Glomerular visceral epithelial cell (primary cell): ENCODE measurements at regions not wholly inside any gene's neighbourhood (a gene's known extent, or its start where the extent isn't known, plus 50 kb on each side); places are given as distances from the start of the nearest gene placed in this dataset.

Experiments
- DNase-seq: peaks from one replicate; pipeline ENCODE4 v3.0.0-alpha.2; 2016; ENCODE audit errors: extremely low spot score

DNA sequence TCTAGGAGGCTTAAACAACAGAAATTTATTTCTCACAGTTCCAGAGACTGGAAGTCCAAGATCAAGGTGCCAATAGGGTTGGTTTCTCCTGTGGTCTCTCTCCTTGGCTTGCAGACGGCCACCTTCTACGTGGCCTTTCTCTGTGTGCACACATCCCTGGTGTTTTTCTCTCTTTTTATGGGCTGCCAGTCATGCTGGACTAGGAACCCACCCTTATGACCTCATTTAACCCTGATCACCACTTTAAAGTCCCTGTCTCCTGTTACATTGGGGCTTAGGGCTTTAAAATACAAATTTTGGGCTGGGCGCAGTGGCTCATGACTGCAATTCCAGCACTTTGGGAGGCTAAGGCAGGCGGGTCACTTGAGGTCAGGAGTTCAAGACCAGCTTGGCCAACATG is 157.1 kb downstream of the TLE1 start:
- DNase-seq, result no peak

DNA sequence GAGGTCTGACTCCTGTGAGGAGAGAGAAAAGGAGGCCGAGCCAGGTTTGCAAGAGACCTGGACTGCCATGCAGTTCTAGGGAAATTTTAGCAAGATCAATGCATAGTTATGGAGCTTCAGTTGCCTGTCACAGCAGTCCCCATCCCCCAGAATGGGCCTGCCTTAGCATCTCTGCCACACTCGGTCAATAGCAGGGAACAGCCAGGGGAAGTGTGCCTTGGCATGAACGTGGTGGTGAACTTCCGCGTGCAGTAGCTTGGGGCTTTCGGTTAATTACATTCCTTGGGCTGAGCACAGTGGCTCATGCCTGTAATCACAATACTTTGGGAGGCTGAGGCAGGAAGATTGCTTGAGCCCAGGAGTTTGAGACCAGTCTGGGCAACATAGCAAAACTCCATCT is 157.8 kb downstream of the TLE1 start:
- DNase-seq, result no peak

DNA sequence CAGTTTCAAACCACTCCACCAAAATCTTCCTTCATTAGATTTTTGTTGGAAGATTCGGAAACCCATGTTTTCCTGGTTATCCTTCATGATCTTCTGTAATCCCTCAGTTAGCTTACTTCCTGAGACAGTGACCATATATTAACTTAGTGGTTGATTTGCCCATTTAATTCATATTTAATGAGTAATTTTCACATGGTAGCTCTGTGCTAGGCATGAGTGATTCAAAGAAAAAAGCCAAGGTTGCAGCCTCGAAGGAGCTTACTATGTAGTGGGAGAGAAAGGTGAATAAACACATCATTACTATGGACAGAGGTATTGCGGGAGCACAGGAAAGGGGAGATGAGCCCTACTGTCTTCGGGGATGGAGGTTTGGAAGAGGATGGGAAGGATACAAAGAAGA is 158.5 kb downstream of the TLE1 start:
- DNase-seq, result peak; percentile 37

DNA sequence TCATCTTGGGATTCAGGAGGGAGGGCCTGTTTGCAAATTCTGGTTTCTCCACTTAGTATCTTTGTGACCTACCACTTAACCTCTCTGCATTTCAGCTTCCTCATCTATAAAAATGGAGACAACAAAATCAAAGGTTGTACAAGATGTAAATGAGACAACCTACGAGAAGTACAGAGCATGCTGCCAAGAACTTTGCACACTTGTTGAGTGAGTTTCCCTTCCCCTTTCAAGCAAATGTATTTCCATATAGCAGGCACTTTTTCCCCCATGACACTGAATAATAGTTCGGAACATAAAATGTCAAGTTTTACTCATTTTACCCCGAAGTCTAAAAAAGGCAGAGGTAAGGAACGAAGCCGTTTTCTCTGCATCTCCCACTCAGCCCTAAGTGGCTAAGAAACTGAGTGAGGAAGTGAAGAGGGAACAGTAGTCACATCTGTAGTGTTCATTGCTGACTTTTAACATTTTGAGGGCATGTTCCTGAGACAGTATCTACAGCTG is 159.0 kb downstream of the TLE1 start:
- DNase-seq, result no peak

DNA sequence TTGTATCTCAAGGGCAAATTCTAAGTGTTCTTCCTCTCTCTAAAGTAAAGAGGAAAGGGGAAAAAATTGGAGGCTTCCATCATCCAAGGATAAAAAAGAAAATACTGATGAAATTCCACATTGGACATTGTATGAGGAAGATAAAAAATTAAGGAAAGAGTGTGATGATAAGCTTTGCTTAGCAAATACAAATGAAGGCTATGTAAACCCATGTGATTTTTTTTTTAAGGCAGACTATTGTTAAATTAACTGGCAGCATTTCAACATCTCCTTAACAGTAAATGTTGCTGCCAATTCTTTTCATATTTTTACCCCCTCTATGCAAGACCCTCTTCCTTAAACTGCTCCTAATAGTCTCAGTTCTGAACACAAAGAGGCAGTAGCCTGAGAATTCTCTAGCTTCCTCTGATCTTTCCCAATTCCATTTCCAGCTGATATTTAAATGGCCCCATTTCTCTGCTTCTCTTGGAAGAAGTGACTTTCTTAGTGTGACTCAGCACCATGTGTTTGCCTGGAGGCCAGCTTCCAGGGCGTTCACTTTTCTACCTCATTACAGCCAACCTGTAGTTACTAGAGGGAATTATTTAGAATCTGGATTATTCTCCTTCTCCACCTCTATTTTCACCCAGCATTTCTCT is 159.7 kb downstream of the TLE1 start:
- peak; percentile 38 for DNase-seq

DNA sequence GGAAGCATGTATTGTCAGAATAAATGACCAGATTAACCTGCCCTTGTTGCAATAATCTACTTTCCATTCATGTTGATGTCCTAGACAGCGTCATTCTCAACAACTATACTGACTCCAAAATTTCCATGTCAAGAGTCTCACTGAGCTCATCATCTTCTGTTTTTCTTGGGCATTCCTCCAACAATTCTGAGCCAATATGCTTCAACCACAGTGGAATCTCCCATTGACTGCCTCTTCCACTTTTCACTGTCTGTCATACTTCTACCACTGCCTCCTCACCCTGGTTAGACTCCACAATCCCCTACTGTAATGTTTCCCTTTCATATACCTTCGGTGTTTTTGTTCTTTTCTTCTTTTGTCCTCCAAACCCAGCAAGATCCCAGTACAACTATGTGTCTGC is 162.8 kb downstream of the TLE1 start:
- peak; percentile 83 for DNase-seq

DNA sequence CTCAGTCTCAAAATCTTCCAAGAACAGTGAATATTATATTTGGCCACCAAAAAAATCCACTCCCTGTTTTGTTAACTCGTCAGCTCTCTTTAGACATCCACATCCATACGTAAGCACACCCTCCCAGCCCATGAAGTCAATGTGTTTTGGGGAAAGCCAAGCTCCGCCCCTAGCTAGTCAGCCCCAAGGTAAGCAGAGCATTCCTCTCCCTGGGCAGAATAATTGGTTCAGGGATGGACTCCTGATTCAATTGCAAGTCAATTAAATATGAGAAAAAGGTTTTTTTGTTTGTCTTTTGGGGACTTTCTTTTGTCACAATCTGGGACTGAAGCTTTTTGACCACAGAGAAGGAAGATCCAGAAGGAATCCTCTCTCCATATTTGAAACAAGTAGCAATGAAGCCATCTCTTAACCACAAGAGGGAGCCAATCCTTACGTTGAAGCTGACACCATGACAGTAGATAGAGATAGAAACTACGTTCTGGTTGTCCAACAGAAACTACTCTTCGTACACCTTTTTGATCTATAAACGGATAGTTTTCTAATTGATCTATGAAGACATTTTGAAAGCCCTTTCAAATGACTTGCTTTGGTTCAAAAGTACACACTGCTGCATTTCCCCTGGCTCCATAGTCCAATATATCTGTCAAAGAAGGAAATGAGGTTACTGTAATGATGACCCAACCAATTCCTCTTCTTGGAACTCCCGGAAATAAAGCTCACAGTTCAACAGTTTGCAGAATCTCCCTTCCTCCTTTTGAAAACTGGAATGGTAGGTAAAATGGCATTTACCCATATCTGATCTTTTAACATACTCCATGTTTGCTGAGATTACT is 166.4 kb downstream of the TLE1 start:
- peak; percentile 58 for DNase-seq

DNA sequence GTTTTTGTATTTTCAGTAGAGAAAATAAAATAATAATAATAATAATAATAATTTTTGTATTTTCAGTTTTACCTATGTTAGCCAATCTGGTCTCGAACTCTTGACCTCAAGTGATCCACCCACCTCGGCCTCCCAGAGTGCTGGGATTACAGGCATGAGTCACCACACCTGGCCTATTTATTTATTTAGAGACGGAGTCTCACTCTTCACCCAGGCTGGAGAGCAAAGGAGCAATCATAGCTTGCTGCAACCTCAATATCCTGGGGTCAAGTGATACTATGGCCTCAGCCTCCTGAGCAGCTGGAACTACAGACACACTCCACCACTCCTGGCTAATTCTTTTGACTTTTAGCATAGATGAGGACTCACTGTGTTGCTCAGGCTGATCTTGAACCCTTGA is 167.5 kb downstream of the TLE1 start:
- peak; percentile 24 for DNase-seq

DNA sequence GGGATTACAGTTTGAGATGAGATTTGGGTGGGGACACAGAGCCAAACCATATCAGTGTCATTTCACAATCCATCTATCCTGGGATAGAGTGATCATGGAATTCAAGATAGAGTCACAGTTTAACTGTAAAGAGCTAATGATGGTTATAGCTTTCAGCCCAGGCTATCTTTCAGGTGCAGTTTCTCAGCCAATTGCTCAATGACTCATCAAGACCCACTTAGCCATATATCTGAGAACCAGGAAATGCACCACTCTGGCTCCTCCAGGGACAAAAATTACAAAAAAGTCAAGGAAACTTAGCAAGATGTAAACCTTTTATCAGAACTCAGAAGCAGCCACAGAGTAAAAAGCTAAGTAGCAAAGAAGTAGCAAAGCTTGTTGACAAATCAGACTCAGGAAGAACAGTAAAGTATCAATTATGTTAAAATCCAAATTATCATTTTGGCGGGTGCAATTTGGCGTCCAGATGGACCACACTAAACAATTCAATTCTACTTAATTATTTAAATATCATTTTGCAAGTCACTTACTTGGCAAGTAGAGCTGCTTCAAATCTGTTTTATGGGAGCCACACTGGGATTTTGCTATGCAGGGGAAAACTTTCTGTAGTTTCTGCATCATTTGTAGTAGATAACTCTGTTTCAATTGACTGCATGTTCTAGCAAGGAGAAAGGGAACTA is 169.4 kb downstream of the TLE1 start:
- DNase-seq, result peak; percentile 29

DNA sequence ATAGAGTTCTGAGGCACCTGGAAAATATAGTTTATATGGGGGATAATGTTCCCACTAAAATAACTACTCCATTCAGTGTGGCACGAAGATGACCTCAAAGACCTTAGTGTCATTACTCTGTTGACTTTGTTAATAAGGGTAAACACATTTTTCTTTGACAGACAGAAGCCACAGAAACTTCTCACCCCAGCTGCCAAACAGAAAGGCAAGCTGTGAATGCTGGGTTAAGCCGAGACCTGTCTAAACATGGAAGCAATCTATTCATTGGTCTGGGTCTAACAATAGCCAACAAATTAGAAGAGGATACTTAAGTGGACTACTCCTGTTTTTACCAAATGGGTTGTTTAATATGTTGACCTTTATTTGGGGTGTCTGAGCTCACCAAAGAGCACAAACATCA is 171.4 kb downstream of the TLE1 start:
- no peak for DNase-seq

DNA sequence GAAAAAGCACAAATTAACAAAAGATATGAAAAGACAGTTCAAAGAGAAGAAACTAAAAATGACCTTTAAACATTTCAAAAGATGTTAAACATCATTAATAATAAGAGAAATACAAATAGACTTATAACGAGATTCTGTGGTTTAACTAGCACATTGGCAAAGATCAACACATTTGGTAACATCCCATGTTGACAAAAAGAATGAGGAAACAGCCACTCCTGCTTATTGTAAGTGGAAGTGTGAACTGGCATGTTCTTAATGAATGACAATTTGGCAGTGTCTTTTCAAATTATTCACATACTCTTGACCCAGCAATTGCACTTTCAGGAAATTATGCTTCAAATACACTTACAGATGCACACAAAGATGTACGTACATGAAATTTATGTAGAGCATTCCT is 176.3 kb downstream of the TLE1 start:
- no peak for DNase-seq

DNA sequence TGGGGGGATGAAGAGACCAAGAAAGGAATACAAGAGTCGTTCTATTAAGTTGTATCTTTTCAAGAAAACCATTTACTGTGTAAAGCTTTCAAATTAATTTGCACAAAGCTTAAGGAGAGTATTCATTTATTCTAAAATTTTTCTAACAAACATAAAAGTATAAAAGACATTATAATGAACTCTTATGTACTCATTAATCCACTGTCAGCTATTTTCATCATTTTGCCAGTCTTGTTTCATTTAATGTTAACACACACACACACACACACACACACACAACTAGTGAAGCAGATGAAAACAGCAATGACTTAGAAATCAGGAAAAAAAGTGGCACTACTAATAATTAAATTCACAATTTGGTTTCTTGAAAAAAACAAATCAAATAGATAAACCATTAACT is 176.7 kb downstream of the TLE1 start:
- no peak for DNase-seq

DNA sequence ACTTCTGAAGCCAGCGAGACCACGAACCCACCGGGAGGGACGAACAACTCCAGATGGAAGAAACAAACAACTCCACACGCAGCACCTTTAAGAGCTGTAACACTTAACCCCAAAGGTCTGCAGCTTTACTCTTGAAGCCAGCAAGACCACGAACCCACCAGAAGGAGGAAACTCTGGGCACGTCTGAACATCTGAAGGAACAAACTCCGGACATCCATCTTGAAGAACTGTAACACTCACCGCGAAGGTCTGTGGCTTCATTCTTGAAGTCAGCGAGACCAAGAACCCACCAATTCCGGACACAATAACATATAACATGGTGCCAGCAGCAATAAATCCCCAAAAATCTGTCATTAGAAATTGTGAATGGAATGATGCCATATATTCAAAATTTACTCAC is 180.9 kb downstream of the TLE1 start:
- DNase-seq, result no peak

DNA sequence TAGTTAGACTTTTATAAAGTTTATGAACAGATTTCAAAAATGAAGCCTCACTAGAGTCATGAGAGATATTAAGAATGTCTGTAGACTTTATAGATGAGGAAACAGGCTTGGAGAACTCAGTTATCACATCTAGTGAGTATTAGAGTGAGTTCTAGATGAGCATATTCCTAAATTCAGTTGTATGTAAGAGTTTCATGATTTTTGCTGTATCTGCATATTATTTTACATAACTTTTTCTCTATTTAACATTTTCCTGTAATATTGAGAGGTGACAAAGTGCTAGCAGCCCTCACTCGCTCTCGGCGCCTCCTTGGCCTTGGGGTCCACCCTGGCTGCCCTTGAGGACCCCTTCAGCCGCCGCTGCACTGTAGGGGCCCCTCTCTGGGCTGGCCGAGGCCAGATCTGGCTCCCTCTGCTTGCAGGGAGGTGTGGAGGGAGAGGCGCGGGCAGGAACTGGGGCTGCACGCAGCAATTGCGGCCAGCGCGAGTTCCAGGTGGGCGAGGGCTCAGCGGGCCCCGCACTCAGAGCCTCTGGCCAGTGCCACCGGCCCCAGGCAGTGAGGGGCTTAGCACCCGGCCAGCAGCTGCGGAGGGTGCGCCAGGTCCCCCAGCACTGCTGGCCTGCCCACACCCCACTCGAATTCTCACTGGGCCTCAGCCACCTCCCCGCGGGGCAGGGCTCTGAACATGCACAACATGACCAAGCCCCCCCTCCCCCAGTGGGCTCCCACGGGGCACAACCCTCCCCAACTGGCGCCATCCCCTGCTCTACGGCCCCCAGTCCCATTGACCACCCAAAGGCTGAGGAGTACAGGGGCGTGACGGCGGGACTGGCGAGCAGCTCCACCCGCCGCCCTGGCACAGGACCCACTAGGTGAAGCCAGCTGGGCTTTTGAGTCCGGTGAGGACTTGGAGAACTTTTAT is 182.1 kb downstream of the TLE1 start:
- DNase-seq, result no peak

DNA sequence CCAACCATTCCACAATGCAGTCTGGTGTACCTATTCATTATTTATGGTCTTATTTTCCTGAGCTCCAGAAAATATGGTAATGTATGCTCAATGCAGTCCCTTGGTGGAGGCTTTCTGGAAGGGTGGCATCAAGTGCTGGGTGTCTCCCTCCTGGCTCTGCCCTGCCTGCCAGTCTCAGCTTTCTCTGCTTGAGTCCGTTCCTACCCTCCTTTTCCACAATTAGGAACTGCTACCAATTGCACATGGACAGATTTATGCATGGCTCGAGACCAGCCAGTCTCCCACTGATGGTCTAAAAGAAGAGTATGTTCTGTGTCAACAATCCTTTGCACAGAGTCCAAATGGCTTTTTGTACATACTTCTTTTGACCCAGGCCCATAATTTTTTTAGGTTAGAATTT is 189.8 kb downstream of the TLE1 start:
- no peak for DNase-seq

DNA sequence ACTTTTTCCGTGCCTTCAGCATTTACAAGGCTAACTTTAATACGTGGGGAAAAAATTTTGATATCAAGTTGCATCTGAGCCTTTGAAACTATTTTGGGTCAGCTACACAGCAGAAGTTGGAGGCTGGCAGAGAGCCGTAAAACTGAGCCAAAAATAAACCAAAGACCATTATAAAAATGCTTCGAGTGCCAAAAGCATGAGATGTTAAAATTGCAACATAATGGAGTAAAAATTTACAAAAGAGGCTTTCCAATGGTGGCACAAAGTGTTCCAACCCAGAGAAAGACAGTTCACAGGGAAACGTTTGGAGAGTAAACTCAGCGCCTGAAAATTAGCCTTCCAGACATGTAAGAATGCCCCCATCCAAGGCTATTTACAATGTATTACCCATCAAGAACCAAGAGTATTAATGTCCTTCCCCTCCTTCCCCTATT is 190.3 kb downstream of the TLE1 start:
- DNase-seq, result peak; percentile 17

DNA sequence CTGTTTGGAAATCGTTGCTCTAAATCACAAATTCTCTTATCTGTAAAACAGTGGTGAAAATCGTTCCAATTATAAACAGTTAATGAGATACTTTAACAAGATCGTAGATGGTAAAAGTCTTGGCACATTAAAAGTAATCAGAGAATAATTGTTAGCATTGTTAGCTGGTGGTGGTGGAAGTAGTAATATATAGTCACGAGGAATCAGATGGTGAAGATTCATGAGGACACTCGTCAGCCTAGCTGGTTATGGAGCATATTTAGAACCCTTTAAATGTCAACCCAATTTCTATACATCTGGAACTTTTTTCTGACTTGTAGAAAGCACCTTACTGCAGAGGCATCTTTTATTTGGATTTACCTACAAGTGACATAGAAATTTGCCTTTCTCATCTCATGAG is 190.8 kb downstream of the TLE1 start:
- DNase-seq, result no peak

DNA sequence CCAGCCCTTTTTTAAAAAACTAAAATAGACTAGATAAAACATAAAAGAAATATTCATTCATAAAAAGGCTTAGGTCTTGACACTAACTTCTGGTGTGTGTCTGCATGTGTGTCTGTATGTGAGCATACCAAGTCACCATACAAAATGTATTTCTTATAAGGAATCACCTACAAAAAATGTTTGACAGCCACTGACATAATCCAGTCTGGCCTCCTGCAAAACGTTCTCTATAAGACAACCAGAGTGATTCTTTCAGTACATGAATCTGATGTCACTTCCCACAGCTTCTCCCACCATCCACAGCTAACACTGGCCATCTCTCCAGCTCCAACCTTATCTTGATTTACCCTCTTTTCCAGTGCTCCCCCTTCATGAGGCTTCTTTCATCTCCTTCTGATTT is 192.3 kb downstream of the TLE1 start:
- no peak for DNase-seq

DNA sequence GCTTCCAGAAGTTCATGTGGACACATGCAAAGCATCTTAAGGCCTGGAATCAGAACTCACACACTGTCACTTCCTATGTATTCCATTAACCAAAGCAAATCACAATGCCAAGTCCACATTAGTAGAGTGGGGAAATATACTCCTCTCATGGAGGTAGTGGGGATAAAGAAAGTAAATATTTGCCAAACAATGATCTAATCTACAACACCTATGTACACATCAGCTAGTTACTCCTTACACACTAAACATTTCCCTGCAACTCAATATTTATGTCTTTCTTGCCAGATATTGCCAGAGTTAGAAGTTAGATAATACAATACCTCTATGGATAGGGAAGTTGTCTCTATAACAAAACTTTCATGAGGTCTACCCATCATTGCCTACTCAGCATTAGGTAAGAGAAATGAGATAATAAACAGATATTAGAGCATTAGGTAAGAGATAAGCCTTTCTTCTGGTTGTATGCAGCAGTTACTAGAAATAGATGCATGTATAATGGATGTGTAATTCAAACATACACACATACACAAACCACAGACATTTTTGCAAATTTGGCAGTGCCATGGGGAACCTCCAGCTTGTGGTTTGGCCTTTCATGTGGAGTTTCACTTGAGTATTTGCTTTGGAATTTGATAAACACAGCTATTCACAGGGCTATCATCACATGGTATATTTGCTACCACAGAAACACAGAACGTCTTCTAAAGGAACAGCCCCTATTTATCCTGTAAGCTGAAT is 196.5 kb downstream of the TLE1 start:
- DNase-seq, result peak; percentile 94

DNA sequence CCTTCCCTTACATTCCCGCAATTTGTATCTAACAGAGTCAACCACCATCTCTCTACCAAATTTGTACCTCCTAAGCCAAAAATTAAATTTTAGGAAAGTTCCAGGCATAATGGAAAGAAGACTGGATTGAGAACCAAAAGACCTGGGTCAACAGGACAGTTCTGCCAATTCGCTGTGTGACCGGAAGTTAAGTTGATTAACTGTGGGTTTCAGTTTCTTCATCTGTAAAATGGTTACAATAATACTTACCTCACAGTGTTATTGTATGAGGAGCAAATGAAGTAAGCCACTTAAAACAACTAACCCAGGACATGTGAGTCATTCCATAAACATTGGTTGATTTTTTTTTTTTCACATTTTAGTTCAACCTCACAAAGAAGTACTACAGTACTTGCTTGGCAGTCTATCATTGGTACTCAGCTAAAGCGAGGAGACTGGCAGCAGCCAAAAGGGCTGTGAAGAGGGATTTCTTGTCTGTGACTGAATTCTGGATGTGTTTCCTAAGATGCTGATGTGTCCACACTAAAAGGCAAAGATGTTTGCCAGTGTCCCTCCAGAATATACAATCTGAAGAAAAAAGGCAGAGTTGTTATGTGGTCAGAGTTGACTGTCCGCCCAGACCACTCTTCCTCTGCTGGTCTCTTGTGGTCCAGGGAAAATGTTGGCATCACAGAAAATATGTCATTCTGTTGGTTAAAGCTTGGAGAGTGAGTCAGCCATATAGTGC is 198.6 kb downstream of the TLE1 start:
- peak; percentile 93 for DNase-seq
